Retinal pigment epithelial cell (primary cell): ENCODE measurements at regions not wholly inside any gene's neighbourhood (a gene's known extent, or its start where the extent isn't known, plus 50 kb on each side); places are given as distances from the start of the nearest gene placed in this dataset.

Source experiments
- DNase-seq: peaks from one replicate; pipeline ENCODE4 v3.0.0-alpha.2; 2010; ENCODE audit warnings: low read depth
- H3K4me3 ChIP-seq: 2 replicates; pipeline ENCODE4 v1.5.1; 2011; ENCODE audit warnings: mild to moderate bottlenecking, low read length, control low read depth, moderate library complexity
- TF ChIP-seq, protein P1 (sequence below): conservative IDR thresholded peaks from 2 replicates; pipeline ENCODE4 v1.5.1; 2011; ENCODE audit warnings: low read depth, low read length, control low read depth, inconsistent platforms

DNA sequence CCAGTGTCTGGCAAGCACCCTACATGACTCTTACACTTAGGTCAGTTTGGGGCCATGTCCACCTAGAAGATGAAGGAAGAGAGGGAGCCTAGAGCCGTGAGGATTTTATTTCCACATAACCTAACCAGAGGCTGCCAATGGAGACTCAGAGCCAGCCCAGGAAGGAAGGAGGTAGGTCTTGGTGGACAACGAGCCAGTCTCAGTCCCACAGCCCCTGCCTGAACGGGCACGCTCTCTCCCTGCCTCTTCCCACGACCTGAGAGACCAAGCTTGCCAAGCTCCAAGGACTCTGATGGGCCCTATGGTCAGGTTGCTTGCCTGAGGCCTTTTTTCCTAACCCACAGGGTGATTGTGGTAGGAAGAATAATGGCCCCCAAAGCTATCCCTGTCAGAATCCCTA, 188.4 kb downstream of the TFCP2L1 start:
- TF ChIP-seq, protein P1, sequence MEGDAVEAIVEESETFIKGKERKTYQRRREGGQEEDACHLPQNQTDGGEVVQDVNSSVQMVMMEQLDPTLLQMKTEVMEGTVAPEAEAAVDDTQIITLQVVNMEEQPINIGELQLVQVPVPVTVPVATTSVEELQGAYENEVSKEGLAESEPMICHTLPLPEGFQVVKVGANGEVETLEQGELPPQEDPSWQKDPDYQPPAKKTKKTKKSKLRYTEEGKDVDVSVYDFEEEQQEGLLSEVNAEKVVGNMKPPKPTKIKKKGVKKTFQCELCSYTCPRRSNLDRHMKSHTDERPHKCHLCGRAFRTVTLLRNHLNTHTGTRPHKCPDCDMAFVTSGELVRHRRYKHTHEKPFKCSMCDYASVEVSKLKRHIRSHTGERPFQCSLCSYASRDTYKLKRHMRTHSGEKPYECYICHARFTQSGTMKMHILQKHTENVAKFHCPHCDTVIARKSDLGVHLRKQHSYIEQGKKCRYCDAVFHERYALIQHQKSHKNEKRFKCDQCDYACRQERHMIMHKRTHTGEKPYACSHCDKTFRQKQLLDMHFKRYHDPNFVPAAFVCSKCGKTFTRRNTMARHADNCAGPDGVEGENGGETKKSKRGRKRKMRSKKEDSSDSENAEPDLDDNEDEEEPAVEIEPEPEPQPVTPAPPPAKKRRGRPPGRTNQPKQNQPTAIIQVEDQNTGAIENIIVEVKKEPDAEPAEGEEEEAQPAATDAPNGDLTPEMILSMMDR: no peak
- DNase-seq: no peak
- no peak overlapping the region for H3K4me3 ChIP-seq

DNA sequence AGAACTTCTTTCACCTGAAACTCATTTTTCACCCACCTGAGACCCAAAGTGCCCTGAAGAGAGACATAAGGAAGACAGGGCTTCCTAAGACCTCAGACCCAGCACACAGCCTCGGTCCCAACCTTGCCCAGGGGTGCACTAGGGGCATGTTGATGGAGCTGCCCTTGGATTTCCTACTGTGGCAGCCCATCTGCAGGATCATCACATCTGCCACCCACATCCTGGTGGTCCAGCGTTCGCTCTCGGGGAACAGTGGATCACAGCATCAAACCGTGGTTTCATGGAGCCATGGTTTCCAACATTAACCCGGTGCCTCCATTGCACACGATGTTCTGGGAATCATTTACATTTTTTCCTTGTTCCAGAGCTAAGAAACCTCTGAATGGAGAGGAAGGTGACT, 186.4 kb downstream of the TFCP2L1 start:
- no peak overlapping the region for H3K4me3 ChIP-seq
- TF ChIP-seq, protein P1: no peak
- DNase-seq: no peak

DNA sequence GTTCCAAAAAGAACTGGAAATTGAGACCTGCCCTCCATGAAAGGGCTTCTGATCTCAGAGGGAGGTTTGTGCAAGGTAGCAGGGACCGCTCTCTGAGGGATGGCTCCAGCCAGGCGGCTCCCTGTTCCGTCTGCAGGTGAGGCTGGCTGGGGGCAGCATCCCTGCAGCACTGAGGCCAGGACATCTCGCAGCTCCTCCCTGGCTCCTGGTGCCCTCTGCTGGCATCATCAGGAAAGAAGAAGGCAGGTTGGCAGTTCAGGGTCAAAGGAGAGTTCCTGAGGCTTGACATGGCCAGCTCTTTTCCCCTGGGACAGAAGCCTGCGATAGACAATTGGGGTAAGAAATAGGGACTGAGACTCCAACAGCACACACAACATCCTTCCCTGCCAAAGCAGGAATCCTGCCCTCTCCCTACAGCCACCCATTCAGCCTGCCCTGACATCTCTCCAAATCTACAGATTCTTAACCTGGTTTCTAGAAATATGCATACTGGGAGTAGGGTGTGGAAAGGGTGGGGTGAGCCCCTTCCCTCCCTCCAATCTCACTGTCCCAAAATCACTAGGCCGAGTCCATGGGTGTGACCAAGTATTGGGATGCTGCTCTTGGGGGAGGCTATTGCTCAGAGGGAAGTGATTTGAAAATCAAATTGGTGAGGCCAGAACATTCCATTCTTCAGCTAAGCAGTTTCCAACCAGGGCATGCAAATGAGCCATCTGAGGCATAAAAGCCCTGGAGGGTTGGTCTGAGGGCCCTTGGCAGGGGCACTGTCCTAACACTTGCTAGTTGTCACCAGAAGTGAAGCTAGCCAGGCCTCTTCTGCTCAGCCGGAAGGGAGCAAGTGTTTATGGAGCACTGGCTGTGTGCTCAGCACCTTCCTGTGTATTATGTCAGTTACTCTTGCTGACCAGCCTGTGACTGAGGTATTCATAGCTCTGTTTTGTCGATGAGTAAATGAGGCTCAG, 185.4 kb downstream of the TFCP2L1 start:
- TF ChIP-seq, protein P1: peak; percentile 63
- no peak overlapping the region for H3K4me3 ChIP-seq
- DNase-seq: no peak

DNA sequence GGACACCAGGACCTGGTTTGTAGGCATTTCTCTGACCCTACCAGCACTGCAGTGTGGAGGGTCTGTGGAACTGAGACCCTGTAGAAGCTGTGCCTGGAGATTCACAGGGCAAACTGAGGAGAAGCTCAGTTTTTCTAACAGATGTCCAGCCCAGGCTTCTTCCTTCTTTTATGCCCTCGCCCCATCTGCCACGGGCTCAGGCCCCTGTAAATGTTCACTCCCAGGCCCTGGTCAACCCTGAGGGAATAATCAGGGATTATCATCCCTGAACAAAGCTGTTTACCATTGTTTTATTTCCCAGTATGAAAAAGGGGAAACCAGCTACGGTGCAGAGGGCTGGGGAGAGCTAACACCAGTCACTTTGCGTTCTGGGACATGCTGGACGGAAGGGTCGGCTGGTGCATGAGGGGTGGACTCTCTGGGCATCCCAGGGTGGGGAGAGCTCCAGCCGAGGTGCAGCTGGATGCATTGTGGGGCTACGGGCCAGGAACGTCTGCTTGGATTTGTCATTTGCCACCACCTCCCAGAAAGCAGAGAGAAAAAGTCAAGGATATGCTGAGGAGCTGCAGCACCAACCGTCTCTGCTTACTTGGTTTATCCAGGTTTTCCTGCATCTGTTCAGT, 183.8 kb downstream of the TFCP2L1 start:
- H3K4me3 ChIP-seq: no peak overlapping the region
- TF ChIP-seq, protein P1: no peak
- DNase-seq: no peak

DNA sequence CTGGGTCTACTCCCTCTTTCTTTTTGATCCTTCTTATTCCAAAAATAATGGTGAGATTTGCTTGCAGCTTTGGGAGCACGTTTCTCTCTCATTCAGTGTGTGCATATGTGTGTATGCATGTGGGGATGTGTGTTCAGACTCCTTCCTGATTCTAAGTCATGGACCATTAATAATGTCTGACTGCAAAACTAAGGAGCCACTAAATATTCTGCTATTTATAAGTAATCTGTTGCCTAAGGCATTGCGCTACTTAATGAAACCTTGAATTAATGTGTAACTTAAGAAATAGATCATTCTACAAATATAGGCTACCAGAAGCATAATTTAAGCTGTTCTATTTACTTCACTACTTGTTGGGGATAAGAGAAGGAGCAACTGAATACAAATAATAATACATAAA, 182.1 kb downstream of the TFCP2L1 start:
- H3K4me3 ChIP-seq: no peak overlapping the region
- TF ChIP-seq, protein P1: no peak
- DNase-seq: no peak

DNA sequence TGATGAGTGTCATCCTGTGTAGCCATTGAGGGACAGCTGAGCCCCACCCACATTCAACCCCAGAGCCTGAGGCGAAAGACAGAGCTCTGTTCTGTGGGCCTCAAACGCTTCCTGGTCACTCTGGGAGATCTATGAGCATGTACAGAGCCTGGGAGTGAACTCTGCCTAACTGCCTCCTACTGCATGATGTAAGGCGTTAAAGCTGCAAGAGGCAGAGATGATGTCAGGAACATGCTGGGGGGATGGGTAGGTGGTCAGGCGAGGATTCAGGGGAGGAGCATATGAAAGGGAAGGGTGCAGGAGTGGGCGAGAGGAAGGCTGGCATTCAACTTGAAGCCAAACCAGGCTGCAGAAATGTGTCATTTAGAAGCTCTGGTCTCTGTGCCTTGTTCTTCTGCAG, 181.0 kb downstream of the TFCP2L1 start:
- no peak overlapping the region for H3K4me3 ChIP-seq
- TF ChIP-seq, protein P1: no peak
- no peak for DNase-seq
